ENCODE measurements at regions not wholly inside any gene's neighbourhood (a gene's known extent, or its start where the extent isn't known, plus 50 kb on each side); places are given as distances from the start of the nearest gene placed in this dataset.

GRCh38 chr11:95487391-95487790, 256.4 kb upstream of the SESN3 start:
- intact Hi-C loops (cut with micrococcal nuclease) = no loop called here

GRCh38 chr11:95486979-95487378, 256.0 kb upstream of the SESN3 start:
- ATAC-seq = no peak
- intact Hi-C loops (cut with micrococcal nuclease) = no loop called here
- Mint-ChIP-seq H3K9me3 (peaks cover 5% of the 10 kb centered on the region), H3K36me3 (ENCODE audit: low read depth) (no peaks in the 10 kb centered on the region), H3K4me3 (no peak overlapping the region), H3K27me3 (no peaks in the 10 kb centered on the region), H3K27ac (no peak overlapping the region), H3K4me1 (ENCODE audit: low read depth) (no peaks in the 10 kb centered on the region)
- ChIA-PET POLR2A (no interaction called here), CTCF (no interaction called here)
- DNase-seq = no peak
- no peak for TF ChIP-seq CTCF (IDR thresholded peaks at IDR 0.05)

More at GRCh38 chr11:95487391-95487790, 256.4 kb upstream of the SESN3 start:
- CTCF ChIA-PET = no interaction called here
- ATAC-seq (peak; percentile 60), DNase-seq (peak; percentile 17)
- no peak for TF ChIP-seq CTCF (IDR thresholded peaks at IDR 0.05)
- no peaks in the 10 kb centered on the region for H3K27me3 Mint-ChIP-seq
- H3K4me1 Mint-ChIP-seq (ENCODE audit: low read depth) = no peaks in the 10 kb centered on the region
- H3K4me3 Mint-ChIP-seq = no peak overlapping the region
- no peaks in the 10 kb centered on the region for H3K36me3 Mint-ChIP-seq (ENCODE audit: low read depth)
- H3K9me3 Mint-ChIP-seq = peaks cover 5% of the 10 kb centered on the region
- POLR2A ChIA-PET = no interaction called here
- H3K27ac Mint-ChIP-seq = no peak overlapping the region

- Mint-ChIP-seq H3K36me3 (ENCODE audit: low read depth) (no peaks in the 10 kb centered on the region), H3K27me3 (no peaks in the 10 kb centered on the region), H3K4me1 (ENCODE audit: low read depth) (no peaks in the 10 kb centered on the region), H3K9me3 (peaks cover 5% of the 10 kb centered on the region), H3K4me3 (no peak overlapping the region), H3K27ac (no peak overlapping the region)
- POLR2A ChIA-PET = no interaction called here
- DNase-seq (no peak), ATAC-seq (no peak)
- TF ChIP-seq CTCF (IDR thresholded peaks at IDR 0.05) = no peak
- CTCF ChIA-PET = no interaction called here
- intact Hi-C loops (cut with micrococcal nuclease) = no loop called here
These were observed 255.5 kb upstream of the SESN3 start for GRCh38 chr11:95486466-95486865.

GRCh38 chr11:95485115-95485900, 254.3 kb upstream of the SESN3 start:
- TF ChIP-seq CTCF (IDR thresholded peaks at IDR 0.05) = no peak
- DNase-seq = no peak
- no peak for ATAC-seq
- H3K4me1 Mint-ChIP-seq (ENCODE audit: low read depth) = no peaks in the 10 kb centered on the region
- no peak overlapping the region for H3K4me3 Mint-ChIP-seq
- H3K27me3 Mint-ChIP-seq = no peaks in the 10 kb centered on the region
- H3K9me3 Mint-ChIP-seq = peaks cover 3% of the 10 kb centered on the region
- CTCF ChIA-PET = interaction anchor here (1.0 kb wide), 1 partner anchor 220 kb away, joined by 4 read pairs; no protein-coding TSS in a partner anchor
- no peak overlapping the region for H3K27ac Mint-ChIP-seq
- POLR2A ChIA-PET = no interaction called here
- intact Hi-C loops (cut with micrococcal nuclease) = no loop called here
- H3K36me3 Mint-ChIP-seq (ENCODE audit: low read depth) = no peaks in the 10 kb centered on the region

GRCh38 chr11:95483339-95483738, 252.3 kb upstream of the SESN3 start:
- no peak overlapping the region for H3K4me3 Mint-ChIP-seq
- no peaks in the 10 kb centered on the region for H3K4me1 Mint-ChIP-seq (ENCODE audit: low read depth)
- ChIA-PET POLR2A (no interaction called here), CTCF (no interaction called here)
- intact Hi-C loops (cut with micrococcal nuclease) = no loop called here
- ATAC-seq (no peak), DNase-seq (no peak)
- H3K36me3 Mint-ChIP-seq (ENCODE audit: low read depth) = no peaks in the 10 kb centered on the region
- no peak for TF ChIP-seq CTCF (IDR thresholded peaks at IDR 0.05)
- peaks cover 1% of the 10 kb centered on the region for H3K9me3 Mint-ChIP-seq
- H3K27me3 Mint-ChIP-seq = no peaks in the 10 kb centered on the region
- H3K27ac Mint-ChIP-seq = no peak overlapping the region
